SK-N-SH (cell line): ENCODE measurements at regions not wholly inside any gene's neighbourhood (a gene's known extent, or its start where the extent isn't known, plus 50 kb on each side); places are given as distances from the start of the nearest gene placed in this dataset.

ENCODE experiments used
- CTCF ChIA-PET: fragments of 300-600, 350-600 bp; formaldehyde crosslinking; extraction: SDS; loops from one replicate; lab custom pipeline; 2021; lab: Yijun Ruan, JAX
- POLR2A ChIA-PET: fragments of 350-600 bp; sonication (Branson Sonifier 250); formaldehyde crosslinking; extraction: SDS; loops from one replicate; lab custom pipeline; 2020; ENCODE audit warnings: antibody characterized with exemption, inconsistent platforms; lab: Yijun Ruan, JAX
- DNase-seq: peaks from one replicate; pipeline ENCODE4 v3.0.0; 2012
- H2AFZ ChIP-seq: fragments of 200-600 bp; sonication (generic); 2 replicates; pipeline ENCODE4 v1.8.1; 2016; ENCODE audit warnings: antibody characterized with exemption, mild to moderate bottlenecking, low read depth
- H3F3A ChIP-seq: fragments of 200-600 bp; sonication (generic); replicated peaks from 2 replicates; pipeline ENCODE3; 2016; ENCODE audit warnings: antibody characterized with exemption, mild to moderate bottlenecking; ENCODE audit not compliant: insufficient read depth
- H3K27ac ChIP-seq, 2 experiments: fragments of 200-500 bp in 1 of 2; fragments of 200-600 bp in 1 of 2; sonication (Bioruptor generic) in 1 of 2; sonication (generic), shearing (Covaris generic) in 1 of 2; 2 replicates each; pipeline versions ENCODE4 v1.5.1 to v1.6.1; 2014 to 2016; ENCODE audit warnings: low read depth in 2 of 2, inconsistent platforms in 1 of 2, low read length in 1 of 2, mild to moderate bottlenecking in 1 of 2, mixed read lengths in 1 of 2
- H3K27me3 ChIP-seq: fragments of 200-600 bp; sonication (generic), shearing (Covaris generic); 2 replicates; pipeline ENCODE4 v1.6.1; 2016; ENCODE audit warnings: mixed run types; ENCODE audit not compliant: insufficient read depth
- H3K36me3 ChIP-seq, 2 experiments: fragments of 200-500 bp in 1 of 2; fragments of 200-600 bp in 1 of 2; sonication (Bioruptor generic) in 1 of 2; sonication (generic) in 1 of 2; replicated peaks in 1 of 2; 2 replicates each; pipeline versions ENCODE3 to v1.5.1; 2014 to 2016; ENCODE audit warnings: low read length in 1 of 2, mild to moderate bottlenecking in 1 of 2; ENCODE audit not compliant: insufficient read depth in 2 of 2, control insufficient read depth in 1 of 2
- H3K4me1 ChIP-seq, 2 experiments: fragments of 200-500 bp in 1 of 2; fragments of 200-600 bp in 1 of 2; sonication (Bioruptor generic) in 1 of 2; sonication (generic), shearing (Covaris generic) in 1 of 2; 2 replicates each; pipeline versions ENCODE4 v1.5.1 to v1.6.1; 2014 to 2016; ENCODE audit warnings: low read depth in 1 of 2, low read length in 1 of 2, mixed run types in 1 of 2; ENCODE audit not compliant: insufficient read depth in 2 of 2, control insufficient read depth in 1 of 2
- H3K4me2 ChIP-seq: fragments of 200-600 bp; sonication (generic), shearing (Covaris generic); 2 replicates; pipeline ENCODE4 v1.6.1; 2017; ENCODE audit warnings: mixed run types
- H3K4me3 ChIP-seq, 2 experiments: fragments of 200-500 bp in 1 of 2; fragments of 200-600 bp in 1 of 2; sonication (Bioruptor generic) in 1 of 2; sonication (generic), shearing (Covaris generic) in 1 of 2; 2 replicates each; pipeline versions ENCODE4 v1.5.1 to v1.8.1; 2014 to 2016; ENCODE audit warnings: low read depth in 2 of 2, inconsistent platforms in 1 of 2, low read length in 1 of 2, mild to moderate bottlenecking in 1 of 2, mixed read lengths in 1 of 2, moderate library complexity in 1 of 2
- H3K79me2 ChIP-seq: fragments of 200-600 bp; sonication (generic); 2 replicates; pipeline ENCODE4 v1.8.1; 2017; ENCODE audit warnings: mild to moderate bottlenecking; ENCODE audit not compliant: insufficient read depth
- H3K9ac ChIP-seq: fragments of 200-600 bp; sonication (generic); 2 replicates; pipeline ENCODE4 v1.6.1; 2017; ENCODE audit warnings: mixed run types
- H3K9me2 ChIP-seq: fragments of 200-600 bp; sonication (generic); 2 replicates; pipeline ENCODE4 v1.6.1; 2017; ENCODE audit warnings: mixed run types
- H3K9me3 ChIP-seq: fragments of 200-600 bp; sonication (generic); 2 replicates; pipeline ENCODE4 v1.6.1; 2017; ENCODE audit warnings: mixed run types, mild to moderate bottlenecking, moderate library complexity
- H4K20me1 ChIP-seq: fragments of 200-600 bp; sonication (generic); 2 replicates; pipeline ENCODE4 v1.6.1; 2017; ENCODE audit warnings: mild to moderate bottlenecking, mixed run types; ENCODE audit not compliant: insufficient read depth
- CHD2 ChIP-seq: fragments of 150-350 bp; IDR thresholded peaks from 2 replicates; pipeline ENCODE4 v1.6.1; 2018; ENCODE audit warnings: low read length; ENCODE audit not compliant: partially characterized antibody
- ELF1 ChIP-seq: IDR thresholded peaks from 2 replicates; pipeline ENCODE4 v1.4.0; 2012
- EP300 ChIP-seq, 2 experiments: IDR thresholded peaks; 2 replicates each; pipeline versions ENCODE4 v1.4.0 to v1.6.1; 2012; ENCODE audit warnings: borderline replicate concordance in 1 of 2, low read depth in 1 of 2, low read length in 1 of 2
- FOXJ3 ChIP-seq: sonication (generic); formaldehyde crosslinking; IDR thresholded peaks from 2 replicates; pipeline ENCODE4 v1.5.1; 2020; ENCODE audit warnings: mild to moderate bottlenecking, missing genetic modification reagents
- GABPA ChIP-seq: IDR thresholded peaks from 2 replicates; pipeline ENCODE4 v1.4.0; 2012; ENCODE audit warnings: low read depth, mild to moderate bottlenecking
- JUND ChIP-seq: IDR thresholded peaks from 2 replicates; pipeline ENCODE4 v1.4.0; 2012
- MXI1 ChIP-seq: IDR thresholded peaks from 2 replicates; pipeline ENCODE4 v1.6.1; 2012; ENCODE audit warnings: mild to moderate bottlenecking, low read depth, low read length, improper control_type of control experiment
- NFIC ChIP-seq: IDR thresholded peaks from 2 replicates; pipeline ENCODE4 v1.4.0; 2012; ENCODE audit warnings: borderline replicate concordance
- RAD21 ChIP-seq: IDR thresholded peaks from 2 replicates; pipeline ENCODE4 v1.6.1; 2012; ENCODE audit warnings: mild to moderate bottlenecking, low read length
- RCOR1 ChIP-seq: fragments of 150-350 bp; IDR thresholded peaks from 2 replicates; pipeline ENCODE4 v1.6.1; 2017; ENCODE audit warnings: antibody characterized with exemption, low read length
- REST ChIP-seq: IDR thresholded peaks from 2 replicates; pipeline ENCODE4 v1.6.1; 2012; ENCODE audit warnings: mild to moderate bottlenecking, low read depth, low read length, moderate library complexity
- SIN3A ChIP-seq: IDR thresholded peaks from 2 replicates; pipeline ENCODE4 v1.6.1; 2012; ENCODE audit warnings: low read depth, mild to moderate bottlenecking, low read length, moderate library complexity, borderline replicate concordance
- TAF1 ChIP-seq: IDR thresholded peaks from 2 replicates; pipeline ENCODE4 v1.6.1; 2012; ENCODE audit warnings: low read depth, mild to moderate bottlenecking, low read length, moderate library complexity, borderline replicate concordance
- TEAD4 ChIP-seq: IDR thresholded peaks from 2 replicates; pipeline ENCODE4 v1.4.0; 2012; ENCODE audit warnings: mild to moderate bottlenecking, borderline replicate concordance; ENCODE audit not compliant: insufficient read depth
- YY1 ChIP-seq: IDR thresholded peaks from 2 replicates; pipeline ENCODE4 v1.4.0; 2012; ENCODE audit warnings: low read depth, mild to moderate bottlenecking
- WGBS: methylation state at CpG from one replicate; pipeline ENCODE4 v1.1.6; 2017; ENCODE audit warnings: low lambda C conversion rate; 5-methylcytosine and 5-hydroxymethylcytosine counted together
- TF ChIP-seq, protein P1 (sequence below): fragments of 150-350 bp; IDR thresholded peaks from 2 replicates; pipeline ENCODE4 v1.6.1; 2017; ENCODE audit warnings: antibody characterized with exemption, low read length, low read depth, borderline replicate concordance
- TF ChIP-seq, protein P2 (sequence below): IDR thresholded peaks from 2 replicates; pipeline ENCODE4; 2012
- TF ChIP-seq, protein P3 (sequence below): IDR thresholded peaks from 2 replicates; pipeline ENCODE4 v1.4.0; 2012; ENCODE audit warnings: low read depth, borderline replicate concordance
- TF ChIP-seq, protein P4 (sequence below): IDR thresholded peaks from 2 replicates; pipeline ENCODE4 v1.4.0; 2012; ENCODE audit warnings: low read depth, borderline replicate concordance

GRCh38 chr2:45287045-45287444 is 277.8 kb upstream of the SIX2 start:
- H3K4me2 ChIP-seq: no peak overlapping the region
- H3K4me3 ChIP-seq: no peak overlapping the region
- no peak for DNase-seq
- H4K20me1 ChIP-seq: no peaks in the 10 kb centered on the region
- TF ChIP-seq YY1 (no peak), EP300 (IDR thresholded peaks at IDR 0.05; ENCODE audit: borderline replicate concordance in 1 of 2, low read depth in 1 of 2, low read length in 1 of 2) (no peak), MXI1 (no peak), RCOR1 (no peak), SIN3A (no peak), TAF1 (no peak), RAD21 (no peak), JUND (no peak), CHD2 (no peak), ELF1 (no peak), FOXJ3 (no peak), GABPA (no peak), TEAD4 (no peak), REST (no peak), NFIC (no peak)
- TF ChIP-seq, protein P1, sequence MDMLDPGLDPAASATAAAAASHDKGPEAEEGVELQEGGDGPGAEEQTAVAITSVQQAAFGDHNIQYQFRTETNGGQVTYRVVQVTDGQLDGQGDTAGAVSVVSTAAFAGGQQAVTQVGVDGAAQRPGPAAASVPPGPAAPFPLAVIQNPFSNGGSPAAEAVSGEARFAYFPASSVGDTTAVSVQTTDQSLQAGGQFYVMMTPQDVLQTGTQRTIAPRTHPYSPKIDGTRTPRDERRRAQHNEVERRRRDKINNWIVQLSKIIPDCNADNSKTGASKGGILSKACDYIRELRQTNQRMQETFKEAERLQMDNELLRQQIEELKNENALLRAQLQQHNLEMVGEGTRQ: no peak
- TF ChIP-seq, protein P2, sequence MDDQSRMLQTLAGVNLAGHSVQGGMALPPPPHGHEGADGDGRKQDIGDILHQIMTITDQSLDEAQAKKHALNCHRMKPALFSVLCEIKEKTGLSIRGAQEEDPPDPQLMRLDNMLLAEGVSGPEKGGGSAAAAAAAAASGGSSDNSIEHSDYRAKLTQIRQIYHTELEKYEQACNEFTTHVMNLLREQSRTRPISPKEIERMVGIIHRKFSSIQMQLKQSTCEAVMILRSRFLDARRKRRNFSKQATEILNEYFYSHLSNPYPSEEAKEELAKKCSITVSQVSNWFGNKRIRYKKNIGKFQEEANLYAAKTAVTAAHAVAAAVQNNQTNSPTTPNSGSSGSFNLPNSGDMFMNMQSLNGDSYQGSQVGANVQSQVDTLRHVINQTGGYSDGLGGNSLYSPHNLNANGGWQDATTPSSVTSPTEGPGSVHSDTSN: no peak
- TF ChIP-seq, protein P3, sequence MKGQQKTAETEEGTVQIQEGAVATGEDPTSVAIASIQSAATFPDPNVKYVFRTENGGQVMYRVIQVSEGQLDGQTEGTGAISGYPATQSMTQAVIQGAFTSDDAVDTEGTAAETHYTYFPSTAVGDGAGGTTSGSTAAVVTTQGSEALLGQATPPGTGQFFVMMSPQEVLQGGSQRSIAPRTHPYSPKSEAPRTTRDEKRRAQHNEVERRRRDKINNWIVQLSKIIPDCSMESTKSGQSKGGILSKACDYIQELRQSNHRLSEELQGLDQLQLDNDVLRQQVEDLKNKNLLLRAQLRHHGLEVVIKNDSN: no peak
- TF ChIP-seq, protein P4, sequence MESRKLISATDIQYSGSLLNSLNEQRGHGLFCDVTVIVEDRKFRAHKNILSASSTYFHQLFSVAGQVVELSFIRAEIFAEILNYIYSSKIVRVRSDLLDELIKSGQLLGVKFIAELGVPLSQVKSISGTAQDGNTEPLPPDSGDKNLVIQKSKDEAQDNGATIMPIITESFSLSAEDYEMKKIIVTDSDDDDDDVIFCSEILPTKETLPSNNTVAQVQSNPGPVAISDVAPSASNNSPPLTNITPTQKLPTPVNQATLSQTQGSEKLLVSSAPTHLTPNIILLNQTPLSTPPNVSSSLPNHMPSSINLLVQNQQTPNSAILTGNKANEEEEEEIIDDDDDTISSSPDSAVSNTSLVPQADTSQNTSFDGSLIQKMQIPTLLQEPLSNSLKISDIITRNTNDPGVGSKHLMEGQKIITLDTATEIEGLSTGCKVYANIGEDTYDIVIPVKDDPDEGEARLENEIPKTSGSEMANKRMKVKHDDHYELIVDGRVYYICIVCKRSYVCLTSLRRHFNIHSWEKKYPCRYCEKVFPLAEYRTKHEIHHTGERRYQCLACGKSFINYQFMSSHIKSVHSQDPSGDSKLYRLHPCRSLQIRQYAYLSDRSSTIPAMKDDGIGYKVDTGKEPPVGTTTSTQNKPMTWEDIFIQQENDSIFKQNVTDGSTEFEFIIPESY: no peak
- TF ChIP-seq, all 33 proteins: peak for 0
- ChIA-PET POLR2A (no interaction called here), CTCF (interaction anchor here (1.1 to 1.3 kb wide), 4 partner anchors 12 to 305 kb away, joined by 3 to 4 read pairs (median 3); no protein-coding TSS in a partner anchor)
- no peak overlapping the region for H3K27ac ChIP-seq
- WGBS: 94% methylated on average over 4 of the region's 4 CpGs
- H3K9me2 ChIP-seq: no peaks in the 10 kb centered on the region
- no peak overlapping the region for H2AFZ ChIP-seq
- H3K27me3 ChIP-seq: no peaks in the 10 kb centered on the region
- no peaks in the 10 kb centered on the region for H3K9me3 ChIP-seq
- H3K9ac ChIP-seq: no peak overlapping the region
- peaks cover 31% of the 10 kb centered on the region for H3F3A ChIP-seq
- H3K4me1 ChIP-seq: peaks cover 5 to 31% of the 10 kb centered on the region in 2 experiments; a peak in 3 of 4 replicates
- no peaks in the 10 kb centered on the region for H3K79me2 ChIP-seq
- H3K36me3 ChIP-seq: no peaks in the 10 kb centered on the region
